Hypothalamus (tissue), 51 donors: ENCODE measurements at regions not wholly inside any gene's neighbourhood (a gene's known extent, or its start where the extent isn't known, plus 50 kb on each side); places are given as distances from the start of the nearest gene placed in this dataset.
"Not testable (repeated sequence)": the region's sequence is repeated elsewhere in the genome, so short reads cannot be mapped to it uniquely, and the experiment has no call there.

Experiments used
- DNase-seq, 51 donors: peaks; one replicate each; lab custom pipeline; 2025; lab: John Stamatoyannopoulos, UW

- no peak for DNase-seq
These were observed 1180.2 kb downstream of the RAPGEF2 start for GRCh38 chr4:160283081-160283480.

GRCh38 chr4:160284516-160284915, 1181.6 kb downstream of the RAPGEF2 start:
- no peak for DNase-seq

- no peak for DNase-seq
These were observed 1183.2 kb downstream of the RAPGEF2 start for GRCh38 chr4:160286051-160286450.

- no peak for DNase-seq
These were observed 1193.6 kb downstream of the RAPGEF2 start for GRCh38 chr4:160296476-160296875.

- DNase-seq: no peak
These were observed 1196.3 kb downstream of the RAPGEF2 start for GRCh38 chr4:160299177-160299576.

- no peak for DNase-seq
These were observed 1196.7 kb downstream of the RAPGEF2 start for GRCh38 chr4:160299608-160300007.

- DNase-seq: no peak
These were observed 1213.2 kb downstream of the RAPGEF2 start for GRCh38 chr4:160316036-160316435.

- no peak for DNase-seq
These were observed 1215.8 kb downstream of the RAPGEF2 start for GRCh38 chr4:160318567-160319220.

GRCh38 chr4:160319221-160319867, 1216.5 kb downstream of the RAPGEF2 start:
- DNase-seq: no peak

GRCh38 chr4:160319868-160320260, 1217.0 kb downstream of the RAPGEF2 start:
- DNase-seq: no peak

- DNase-seq: no peak
These were observed 1223.2 kb downstream of the RAPGEF2 start for GRCh38 chr4:160326110-160326509.

- DNase-seq: no peak
These were observed 1244.3 kb downstream of the RAPGEF2 start for GRCh38 chr4:160347197-160347596.

- no peak for DNase-seq
These were observed 1248.1 kb downstream of the RAPGEF2 start for GRCh38 chr4:160350944-160351343.

GRCh38 chr4:160352637-160353036, 1249.8 kb downstream of the RAPGEF2 start:
- DNase-seq: no peak

GRCh38 chr4:160353548-160353947, 1250.7 kb downstream of the RAPGEF2 start:
- no peak for DNase-seq

GRCh38 chr4:160362478-160362877, 1259.6 kb downstream of the RAPGEF2 start:
- DNase-seq: no peak

- no peak for DNase-seq
These were observed 1261.3 kb downstream of the RAPGEF2 start for GRCh38 chr4:160364217-160364616.

- not testable (repeated sequence) for DNase-seq
These were observed 1261.8 kb downstream of the RAPGEF2 start for GRCh38 chr4:160364665-160365064.

- not testable (repeated sequence) for DNase-seq
These were observed 1262.5 kb downstream of the RAPGEF2 start for GRCh38 chr4:160365383-160365782.

- no peak for DNase-seq
These were observed 1267.2 kb downstream of the RAPGEF2 start for GRCh38 chr4:160370046-160370445.

- DNase-seq: no peak
These were observed 1268.6 kb downstream of the RAPGEF2 start for GRCh38 chr4:160371446-160371845.

GRCh38 chr4:160372390-160372789, 1269.5 kb downstream of the RAPGEF2 start:
- no peak for DNase-seq

- DNase-seq: no peak
These were observed 1271.0 kb downstream of the RAPGEF2 start for GRCh38 chr4:160373911-160374310.
